Suppressor macrophage treated with lipopolysaccharide for 1 hour (primary cell): ENCODE measurements at regions not wholly inside any gene's neighbourhood (a gene's known extent, or its start where the extent isn't known, plus 50 kb on each side); places are given as distances from the start of the nearest gene placed in this dataset.
"Not testable (repeated sequence)": the region's sequence is repeated elsewhere in the genome, so short reads cannot be mapped to it uniquely, and the experiment has no call there.

ENCODE experiments used
- DNase-seq, 3 donors: peaks; one replicate each; pipeline ENCODE4 v3.0.0-alpha.2; 2020 to 2022

DNA sequence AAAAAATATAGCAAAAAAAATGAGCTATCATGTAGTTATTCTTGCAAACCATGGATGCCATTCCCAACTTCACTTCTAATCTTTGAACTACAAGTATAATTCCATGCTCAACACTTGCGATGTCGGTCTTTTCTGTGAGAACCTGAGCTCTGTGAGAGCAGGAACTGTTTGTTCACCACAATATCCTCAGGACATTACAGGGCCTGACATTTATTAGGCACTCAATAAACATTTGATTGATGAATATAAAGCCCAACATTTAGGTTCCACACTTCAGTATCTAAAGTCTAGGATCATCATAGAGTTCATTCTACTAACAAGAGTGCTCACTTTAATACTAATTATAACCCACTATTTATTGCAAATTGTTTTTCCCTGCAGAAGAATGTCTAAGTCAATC is 211.6 kb upstream of the FAM241A start:
- no peak for DNase-seq

- no peak for DNase-seq
Observed at GRCh38 chr4:111934314-111934713, 210.9 kb upstream of the FAM241A start.

DNA sequence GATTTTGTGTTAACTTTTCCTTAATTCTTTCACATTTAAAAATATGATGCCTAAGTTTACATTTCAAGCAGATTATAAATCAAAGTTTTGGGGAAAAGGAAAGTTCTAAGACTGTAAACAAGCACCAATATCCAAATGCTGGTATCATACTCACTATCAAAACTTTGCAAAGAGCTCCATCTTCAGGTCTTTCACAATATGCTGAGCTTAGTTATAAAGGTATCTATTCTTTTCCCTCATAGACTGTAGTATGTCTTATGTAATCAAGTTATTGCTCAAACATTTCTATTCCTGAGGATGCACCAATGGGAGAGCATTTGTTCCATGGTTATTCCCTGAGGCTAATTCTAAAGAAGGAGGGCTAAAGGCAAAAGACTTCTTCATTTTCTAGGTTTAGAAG is 207.9 kb upstream of the FAM241A start:
- DNase-seq: peak in 1 of 3 donors; percentile 42

DNA sequence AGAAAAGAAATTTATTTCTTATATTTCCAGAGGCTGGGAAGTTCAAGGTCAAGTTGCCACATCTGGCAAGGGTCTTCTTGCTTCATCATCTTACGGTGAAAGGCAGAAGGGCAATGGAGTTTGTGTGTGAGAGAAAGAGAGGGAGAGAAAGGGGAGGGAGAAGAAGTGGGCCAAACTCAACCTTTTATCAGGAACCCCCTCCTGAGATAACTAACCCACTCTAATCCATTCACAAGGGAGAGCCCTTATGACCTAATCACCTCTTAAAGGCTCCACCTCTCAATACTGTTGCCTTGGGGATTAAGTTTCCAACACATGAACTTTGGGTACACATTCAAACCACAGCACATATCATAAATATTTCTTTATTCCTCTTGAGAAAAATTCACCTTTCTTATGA is 203.3 kb upstream of the FAM241A start:
- no peak for DNase-seq

- peak; percentile 57 to 70 (median 58) for DNase-seq
Observed at GRCh38 chr4:111943796-111944203, 201.5 kb upstream of the FAM241A start.

GRCh38 chr4:111945014-111945413 is 200.2 kb upstream of the FAM241A start:
- DNase-seq: no peak

DNA sequence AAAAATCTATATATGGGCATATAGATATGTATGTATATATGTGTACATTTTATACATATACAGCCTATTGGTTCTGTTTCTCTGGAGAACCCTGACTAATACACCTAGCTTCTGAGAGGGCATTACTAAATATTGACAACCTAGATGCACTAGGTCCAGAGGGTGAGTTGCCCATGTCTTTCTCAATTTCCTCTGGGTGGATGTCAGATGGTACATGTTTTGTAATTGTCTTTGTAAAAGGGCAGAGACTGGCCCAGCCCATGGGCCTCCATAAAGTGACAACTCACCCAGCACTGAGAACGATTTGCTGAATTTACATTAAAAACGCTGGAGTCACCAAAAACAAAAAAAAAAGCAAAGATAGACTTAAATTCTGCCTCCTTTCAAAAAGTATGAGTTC is 198.5 kb upstream of the FAM241A start:
- DNase-seq: peak in 2 of 3 donors; percentile 36 to 44

GRCh38 chr4:111952688-111953087 is 192.6 kb upstream of the FAM241A start:
- no peak for DNase-seq

DNA sequence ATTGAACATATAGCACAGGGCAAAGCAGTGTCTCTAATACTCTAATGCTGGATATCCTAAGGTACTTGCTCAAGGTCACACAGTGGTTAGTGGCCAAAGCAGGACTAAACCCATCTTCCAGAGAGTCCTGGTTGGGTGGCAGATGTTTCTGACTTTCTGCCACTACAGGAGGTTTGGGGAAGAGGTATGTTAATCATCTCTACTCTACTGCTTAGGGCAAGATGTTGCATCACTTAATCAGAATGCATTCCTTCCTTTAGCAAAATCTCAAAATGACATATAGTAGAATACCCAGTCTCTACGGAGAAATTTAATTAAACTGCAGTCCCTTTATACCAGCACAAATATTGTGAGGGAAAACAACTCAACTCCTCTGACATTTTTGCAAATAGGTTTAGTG is 190.7 kb upstream of the FAM241A start:
- DNase-seq: no peak

GRCh38 chr4:111955001-111955400 is 190.3 kb upstream of the FAM241A start:
- no peak for DNase-seq

DNA sequence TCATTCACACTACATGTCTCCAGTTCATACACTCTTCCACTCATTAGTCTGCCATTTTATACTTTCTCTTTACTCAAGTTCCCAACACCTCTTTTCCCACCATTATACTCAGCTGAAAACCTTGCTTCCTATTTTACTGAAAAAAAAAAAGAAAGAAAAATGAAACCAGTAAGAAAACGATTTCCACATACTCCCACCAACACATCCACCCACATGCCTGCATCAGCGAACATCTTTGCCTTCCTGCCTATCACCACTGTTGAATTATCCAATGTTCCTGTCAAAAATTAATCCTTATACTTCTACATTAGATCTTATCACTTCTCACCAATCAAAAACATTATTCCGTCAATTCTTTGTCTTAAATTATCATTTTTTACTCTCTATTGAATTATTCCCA is 188.1 kb upstream of the FAM241A start:
- DNase-seq: peak; percentile 46 to 74 (median 57)

DNA sequence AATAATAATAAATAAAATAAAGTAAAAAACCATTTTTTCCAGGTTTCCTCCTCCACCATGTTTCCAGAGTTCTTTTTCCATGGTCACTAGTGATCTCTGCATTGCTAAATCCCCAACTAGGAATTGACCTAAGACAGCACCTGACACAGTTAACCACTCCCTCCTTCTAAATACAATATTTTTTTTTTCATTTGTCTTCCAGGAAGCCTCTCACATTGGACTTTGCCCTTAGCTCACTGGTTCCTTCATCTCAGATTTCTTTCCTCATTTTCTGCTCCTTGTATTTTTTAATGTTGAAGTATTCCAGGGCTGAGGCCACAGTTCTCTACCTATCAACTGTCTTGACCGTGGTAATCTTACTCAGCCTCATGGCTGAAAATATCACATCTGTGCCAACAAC is 187.3 kb upstream of the FAM241A start:
- no peak for DNase-seq

- peak; percentile 77 to 94 (median 80) for DNase-seq
Observed at GRCh38 chr4:111959222-111959621, 186.0 kb upstream of the FAM241A start.

DNA sequence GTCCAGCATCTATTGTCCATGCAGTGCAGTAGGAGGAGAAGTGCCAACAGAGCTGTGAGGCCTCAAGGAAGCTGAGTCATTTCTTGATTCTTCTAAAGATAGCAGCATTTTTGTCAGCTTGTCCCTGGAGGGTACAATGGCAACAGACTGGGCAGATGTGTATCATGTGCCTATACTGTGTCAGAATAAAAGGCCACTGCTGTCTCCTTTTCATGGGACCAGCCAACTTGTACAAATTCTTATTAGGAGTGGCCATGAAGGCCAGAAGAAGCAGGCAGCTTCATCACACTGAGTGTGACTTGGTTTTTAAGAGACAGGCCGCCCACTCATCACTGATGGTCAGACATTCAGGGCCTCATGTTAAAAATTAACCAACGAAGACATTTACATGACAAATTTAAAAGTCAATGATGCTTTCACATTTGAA is 185.0 kb upstream of the FAM241A start:
- peak; percentile 52 to 75 (median 61) for DNase-seq

DNA sequence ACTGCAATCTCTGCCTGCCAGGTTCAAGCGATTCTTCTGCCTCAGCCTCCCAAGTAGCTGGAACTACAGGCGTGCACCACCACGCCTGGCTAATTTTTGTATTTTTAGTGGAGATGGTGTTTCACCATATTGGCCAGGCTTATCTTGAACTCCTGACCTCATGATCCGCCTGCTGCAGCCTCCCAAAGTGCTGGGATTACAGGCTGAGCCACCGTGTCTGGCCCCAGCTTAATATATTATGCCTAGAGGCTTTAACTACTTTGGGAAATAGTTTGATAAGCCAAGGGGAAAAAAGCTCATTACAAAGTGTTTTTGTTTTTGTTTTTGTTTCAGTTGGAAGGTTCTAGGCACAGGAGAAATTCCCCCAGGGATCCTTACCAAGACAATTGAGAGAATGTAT is 184.2 kb upstream of the FAM241A start:
- not testable (repeated sequence) for DNase-seq

GRCh38 chr4:111961809-111962208 is 183.4 kb upstream of the FAM241A start:
- no peak for DNase-seq

DNA sequence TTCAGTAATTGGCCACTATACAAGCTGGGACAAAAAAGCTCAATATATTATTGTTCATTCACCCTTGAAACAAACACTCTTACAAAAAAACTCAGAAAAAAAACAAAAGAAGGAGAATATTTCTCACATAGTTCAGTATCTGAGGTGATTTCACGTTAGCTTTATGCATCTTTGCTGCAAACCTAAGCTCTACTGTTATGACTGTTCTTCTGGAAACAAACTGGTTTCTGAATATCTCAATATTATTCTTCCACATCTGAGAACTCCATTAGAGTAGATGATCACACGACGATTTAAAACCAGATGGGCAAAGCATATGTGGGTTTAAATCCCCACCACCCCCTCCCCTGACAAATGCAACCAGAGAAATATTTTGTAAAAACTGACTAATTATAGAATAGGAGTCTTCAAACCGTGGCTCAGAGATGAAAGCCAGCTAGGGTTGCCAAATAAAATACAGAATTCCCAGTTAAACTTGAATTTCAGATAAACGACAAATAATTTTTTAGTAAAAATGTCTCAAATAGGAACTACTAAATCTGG is 182.0 kb upstream of the FAM241A start:
- DNase-seq: no peak

- no peak for DNase-seq
Observed at GRCh38 chr4:111977419-111977965, 167.8 kb upstream of the FAM241A start.

DNA sequence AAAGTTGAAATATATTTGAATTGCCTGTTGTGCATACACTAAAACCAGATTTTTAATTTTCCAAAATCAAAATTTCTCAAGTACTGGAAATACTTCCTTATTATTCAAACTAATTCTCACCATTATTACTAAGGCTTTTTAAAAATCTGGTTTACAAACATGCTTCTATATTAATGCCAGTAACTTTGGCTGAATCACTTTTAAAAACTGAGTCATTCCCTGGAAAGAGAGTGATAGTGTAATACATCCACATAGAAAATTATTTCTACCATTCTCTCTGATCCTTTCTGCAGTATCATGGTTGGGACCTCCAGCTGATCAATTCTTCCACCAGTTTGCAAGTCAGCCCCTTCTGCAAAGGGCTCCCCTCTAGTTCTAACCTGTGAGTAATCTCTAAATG is 165.3 kb upstream of the FAM241A start:
- DNase-seq: no peak

GRCh38 chr4:111982089-111982488 is 163.2 kb upstream of the FAM241A start:
- DNase-seq: no peak

DNA sequence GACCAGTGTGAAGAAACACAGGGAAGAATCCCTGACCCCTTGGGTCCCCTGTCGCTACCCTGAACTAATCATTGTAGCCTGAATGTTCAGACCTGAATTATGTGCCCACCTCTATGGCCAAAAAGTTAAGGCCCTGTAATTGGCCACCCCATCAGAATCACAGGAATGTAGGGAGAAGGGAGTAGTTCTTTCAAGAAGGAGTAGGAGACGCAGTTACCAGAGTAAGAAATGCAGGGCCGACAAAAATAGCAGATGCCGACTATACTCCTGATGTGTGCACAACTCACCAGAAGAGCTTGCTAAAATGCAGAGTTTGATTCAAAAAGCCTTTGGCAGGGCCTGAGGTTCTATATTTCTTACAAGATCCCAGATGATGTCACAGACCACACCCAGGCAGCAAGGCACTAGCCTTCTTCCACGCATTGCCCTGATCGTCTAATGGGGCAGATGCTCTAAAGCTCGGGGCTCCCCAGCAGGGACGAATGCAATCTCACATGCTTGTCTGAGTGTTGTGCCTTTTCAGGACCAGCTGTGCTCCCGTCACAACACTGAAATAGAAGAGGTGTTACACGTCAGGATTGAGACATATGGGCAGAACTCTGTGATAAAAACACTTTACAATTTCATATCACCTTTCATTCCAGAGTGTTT is 161.0 kb upstream of the FAM241A start:
- no peak for DNase-seq

DNA sequence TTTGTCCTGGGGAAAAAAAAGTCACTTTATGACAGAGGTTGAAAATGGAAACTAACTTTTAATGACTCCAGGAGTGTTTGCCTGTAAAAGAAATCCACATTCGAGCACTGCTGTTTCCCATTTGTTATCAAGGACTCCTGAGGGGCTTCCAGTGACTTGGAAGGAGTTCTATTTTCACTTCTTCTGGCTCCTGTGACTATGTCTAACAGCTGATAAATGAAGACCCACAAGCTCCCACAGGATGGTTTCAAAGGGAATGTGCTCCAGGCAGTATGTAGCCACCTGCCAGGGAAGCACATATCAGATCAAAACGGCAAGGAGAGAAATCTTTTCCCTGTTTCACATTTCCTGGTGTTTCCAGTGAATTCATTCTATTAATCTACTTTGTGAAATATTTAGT is 159.8 kb upstream of the FAM241A start:
- no peak for DNase-seq

DNA sequence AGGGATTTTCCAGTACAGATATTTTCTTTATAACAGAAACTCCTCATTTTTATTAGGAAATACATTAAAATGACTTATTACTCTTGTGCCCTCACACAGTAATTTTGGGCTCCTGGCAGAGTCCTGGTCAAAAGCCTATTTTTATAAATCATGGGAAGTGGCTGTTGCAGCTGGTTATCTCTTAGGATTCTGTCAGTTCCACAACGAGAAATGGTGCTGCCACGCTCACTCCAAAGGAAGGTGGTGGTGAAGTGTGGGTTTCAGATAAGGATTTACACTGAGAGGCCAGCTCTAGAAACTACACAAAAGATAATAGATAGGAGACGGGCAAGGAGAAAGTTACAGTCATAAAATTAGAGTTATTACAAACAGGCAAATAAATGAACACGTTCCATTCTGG is 159.2 kb upstream of the FAM241A start:
- no peak for DNase-seq

DNA sequence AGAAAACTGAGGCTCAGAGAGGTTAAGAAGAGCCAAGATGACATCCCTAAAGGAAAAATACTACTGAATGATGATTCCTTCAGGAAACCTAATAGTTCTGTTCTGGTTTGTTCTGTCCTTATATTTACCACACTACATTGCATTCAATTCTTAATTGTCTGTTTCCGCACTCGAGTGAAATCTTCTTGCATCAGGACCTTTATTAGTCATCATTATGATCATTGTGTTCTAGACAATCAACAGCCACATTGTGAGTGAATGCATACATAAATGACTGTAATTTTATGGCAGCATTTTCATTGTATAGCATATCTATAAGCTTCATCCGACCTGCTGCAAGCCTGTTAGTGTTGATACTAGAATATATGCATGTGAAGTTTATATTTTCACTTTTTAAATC is 156.7 kb upstream of the FAM241A start:
- no peak for DNase-seq

- no peak for DNase-seq
Observed at GRCh38 chr4:111989817-111990216, 155.4 kb upstream of the FAM241A start.
